NCI-H2107 treated with DMSO at 0.1 percent for 48 hours (cell line): ENCODE measurements at regions not wholly inside any gene's neighbourhood (a gene's known extent, or its start where the extent isn't known, plus 50 kb on each side); places are given as distances from the start of the nearest gene placed in this dataset.

ENCODE experiments used
- DNase-seq: peaks from one replicate; lab custom pipeline; 2025; ENCODE audit not compliant: unreplicated experiment; lab: John Stamatoyannopoulos, UW

DNA sequence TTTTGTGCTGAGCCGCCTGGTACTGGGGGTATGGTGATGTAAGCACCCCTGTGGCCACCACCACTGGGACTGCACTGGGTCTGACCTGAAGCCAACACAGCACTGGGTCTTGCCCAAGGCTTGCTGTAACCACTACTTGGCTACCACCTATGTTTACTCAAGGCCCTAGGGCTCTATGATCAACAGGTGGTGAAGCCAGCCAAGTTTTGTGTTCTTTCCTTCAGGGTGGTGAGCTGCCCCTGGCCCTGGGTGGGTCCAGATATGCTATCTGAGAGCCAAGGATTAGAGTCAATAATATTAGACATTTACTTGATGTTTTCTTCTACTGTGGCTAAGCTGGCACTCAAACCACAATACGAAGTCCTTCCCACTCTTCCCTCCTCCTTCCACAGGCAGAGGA lies 55.1 kb upstream of the PAGE4 start:
- DNase-seq: no peak

DNA sequence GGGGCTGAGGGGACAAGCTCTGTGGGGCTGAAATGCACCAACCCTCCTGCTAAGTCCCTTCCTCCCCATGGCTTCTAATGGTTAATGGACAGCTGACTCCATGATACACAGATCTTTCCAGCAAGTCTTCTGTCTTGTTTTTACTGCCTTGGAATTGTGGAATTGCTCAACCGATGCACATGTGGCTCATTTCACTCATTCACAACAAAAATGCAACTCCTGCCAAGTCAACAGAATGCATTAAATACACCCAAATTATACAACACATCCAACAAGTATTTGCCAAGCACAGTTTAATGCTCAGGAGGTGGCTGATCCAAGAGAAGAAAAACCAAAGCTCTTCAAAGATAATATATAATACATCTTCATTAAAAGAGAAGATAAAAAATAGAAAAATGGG lies 61.9 kb upstream of the PAGE4 start:
- no peak for DNase-seq

DNA sequence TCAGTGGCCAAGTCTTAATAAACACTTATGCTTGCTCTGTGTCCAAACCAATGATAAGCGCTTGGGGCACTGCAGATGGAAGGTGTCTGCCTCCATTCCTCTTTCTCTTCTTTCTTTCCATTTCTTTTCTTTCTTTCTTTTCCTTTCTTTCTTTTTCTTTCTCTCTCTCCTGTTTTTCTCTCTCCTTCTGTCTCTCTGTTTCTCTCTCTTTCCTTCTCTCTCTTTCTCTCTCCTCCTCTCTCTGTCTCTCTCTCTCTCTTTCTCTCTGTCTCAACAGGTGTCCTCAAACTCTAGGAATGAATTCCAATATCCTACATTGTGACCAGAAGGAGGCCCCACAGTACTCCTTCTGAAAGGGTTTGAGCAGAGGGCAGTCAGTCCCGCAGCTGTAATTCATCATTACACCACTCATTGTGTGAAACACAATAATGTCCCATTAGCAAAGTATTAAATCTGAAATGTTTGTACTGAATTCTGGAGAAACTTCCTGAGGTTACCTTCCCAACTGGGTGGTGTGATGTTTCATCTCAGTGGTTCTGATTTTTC lies 66.5 kb upstream of the PAGE1 start:
- no peak for DNase-seq

DNA sequence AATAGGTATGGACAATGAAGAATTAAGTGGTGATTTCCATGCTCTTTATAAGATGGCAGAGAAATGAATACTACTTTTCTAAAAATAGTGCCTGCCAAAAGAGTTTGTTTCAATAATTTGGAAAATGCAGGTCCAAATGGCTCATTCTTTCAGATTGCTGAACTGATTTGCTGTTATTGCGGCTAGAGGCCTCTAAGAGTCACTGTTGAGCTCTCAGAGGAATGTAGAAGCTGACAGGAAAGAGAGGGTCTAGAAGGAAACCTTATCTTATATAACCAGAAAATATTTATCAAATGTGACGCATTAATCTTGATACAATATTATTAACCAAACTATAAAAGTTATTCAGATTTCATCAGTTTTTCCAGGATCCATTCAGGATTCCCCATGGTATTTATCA lies 65.7 kb upstream of the PAGE1 start:
- peak; percentile 18 for DNase-seq

DNA sequence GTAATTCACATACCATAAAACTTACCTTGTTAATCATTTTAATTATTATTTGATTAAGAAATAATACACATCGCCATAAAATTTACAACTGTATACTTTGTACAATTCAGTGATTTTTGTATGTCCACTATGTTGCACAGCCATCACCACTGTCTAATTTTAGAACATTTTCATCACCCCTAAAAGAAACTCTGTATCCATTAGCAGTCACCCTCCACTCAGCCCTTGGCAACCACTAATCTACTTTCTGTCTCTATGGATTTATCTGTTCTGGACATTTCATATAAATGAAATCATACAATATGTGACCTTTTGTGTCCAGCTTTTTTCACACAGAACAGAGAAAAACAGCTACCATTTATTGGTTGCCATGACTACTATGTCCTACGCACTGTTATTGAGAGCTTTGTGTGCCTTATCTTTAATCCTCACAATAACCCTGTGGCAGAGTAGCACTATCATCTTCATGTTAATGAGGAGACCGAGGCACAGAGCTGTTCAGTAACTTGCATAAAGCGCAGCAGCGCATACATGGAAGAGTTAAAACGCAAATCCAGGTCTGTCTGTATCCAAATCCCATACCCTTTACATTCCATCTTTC lies 64.6 kb upstream of the PAGE1 start:
- DNase-seq: no peak

DNA sequence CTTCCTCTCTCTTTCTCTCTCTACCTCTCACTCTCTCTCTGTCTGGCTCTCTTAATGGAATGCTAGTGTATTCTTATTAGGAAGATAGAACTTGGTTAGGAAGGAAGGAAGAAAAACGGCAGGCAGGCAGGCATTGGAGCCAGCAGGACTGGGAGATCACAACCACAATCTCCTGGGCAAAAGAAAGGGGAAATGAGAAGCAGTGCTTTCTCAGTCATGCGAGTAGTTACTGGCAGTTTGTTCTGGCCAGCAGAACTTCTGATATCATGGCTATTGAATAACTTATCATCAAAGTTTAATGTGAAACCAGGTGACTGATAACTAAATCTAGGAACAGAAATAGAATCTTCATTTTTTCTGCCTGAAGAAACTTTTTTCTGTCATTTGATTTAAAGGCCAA lies 60.9 kb upstream of the PAGE1 start:
- DNase-seq: no peak

DNA sequence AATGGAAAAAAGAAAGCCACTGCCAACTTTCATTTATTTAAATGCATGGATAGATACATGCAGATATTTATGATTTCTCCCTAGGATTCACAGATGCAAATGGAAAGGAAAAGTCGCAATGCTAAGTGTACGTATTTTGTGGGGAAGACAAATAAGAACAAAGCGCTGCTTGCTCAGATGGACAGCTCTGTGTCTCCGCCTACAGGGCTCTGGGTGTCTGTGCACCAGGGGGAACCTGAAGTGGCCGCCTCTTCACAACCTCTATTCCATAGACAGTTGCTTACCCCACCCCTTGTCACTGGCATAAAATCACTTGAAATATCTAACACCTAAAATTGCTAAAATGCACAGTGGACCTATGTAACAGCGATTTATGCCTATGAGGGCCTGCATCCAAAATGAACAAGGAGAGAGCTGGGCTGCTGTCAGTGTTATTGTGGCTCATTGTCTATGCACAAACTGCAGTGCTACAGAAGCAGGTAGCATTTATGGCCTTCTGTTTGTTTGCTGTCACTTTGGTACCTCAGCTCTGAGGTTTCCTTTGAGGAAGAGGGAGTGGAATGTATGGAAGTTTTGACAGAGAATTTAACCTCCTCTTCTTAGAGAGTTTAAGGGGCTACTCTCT lies 58.6 kb upstream of the PAGE1 start:
- no peak for DNase-seq

DNA sequence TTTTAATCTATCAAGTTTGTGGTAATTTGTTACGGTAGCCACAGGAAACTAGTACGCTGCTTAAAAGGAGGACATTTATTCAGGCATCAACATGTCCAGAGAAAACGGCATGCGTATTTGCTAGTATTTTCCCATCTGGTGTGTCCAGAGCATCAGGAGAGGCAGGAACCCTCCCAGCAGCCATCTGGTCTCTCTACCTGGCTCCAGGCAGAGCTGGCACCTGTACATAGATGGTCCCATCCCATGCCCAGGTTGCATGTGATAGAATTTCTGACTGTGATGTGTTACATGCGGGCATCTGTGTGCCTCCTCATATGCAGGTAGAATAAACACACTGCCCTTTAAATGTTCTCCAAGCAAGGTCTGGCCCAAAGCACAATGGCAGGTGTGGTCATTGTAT lies 57.9 kb upstream of the PAGE1 start:
- no peak for DNase-seq

DNA sequence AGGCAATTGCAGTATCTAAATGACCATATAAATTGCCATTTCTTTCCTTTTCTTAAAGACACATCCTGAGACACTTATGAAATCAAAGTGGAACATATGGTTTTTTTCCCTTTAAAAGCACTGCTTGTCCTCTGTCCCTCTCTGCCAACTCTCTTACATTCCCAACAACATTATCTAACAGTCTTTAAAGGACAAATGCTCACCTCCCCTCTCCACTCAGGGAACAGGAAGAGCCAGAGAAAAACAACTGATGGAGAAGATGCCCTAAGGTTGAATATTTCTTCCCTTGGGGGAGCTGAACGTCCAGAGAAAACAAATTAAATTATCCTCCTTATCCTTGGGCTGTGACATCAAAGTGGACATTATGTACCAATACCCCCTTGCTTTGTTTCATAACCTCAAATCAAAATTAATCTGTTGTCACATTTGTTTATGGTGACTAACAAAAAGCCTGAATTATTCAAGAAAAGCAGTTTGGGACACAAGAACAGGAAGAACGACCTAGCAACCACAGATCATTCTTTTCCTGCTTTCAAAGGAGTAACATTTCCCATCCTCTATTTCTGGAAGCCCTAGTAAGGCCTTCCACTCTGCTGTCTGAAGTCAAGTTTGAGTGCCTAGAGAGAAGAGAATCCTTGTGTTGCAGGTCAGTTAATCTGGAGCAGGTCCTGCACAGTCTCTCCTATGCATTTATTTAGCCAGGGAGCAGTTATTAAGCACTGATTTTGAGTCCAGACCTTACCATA lies 52.6 kb upstream of the PAGE1 start:
- no peak for DNase-seq

DNA sequence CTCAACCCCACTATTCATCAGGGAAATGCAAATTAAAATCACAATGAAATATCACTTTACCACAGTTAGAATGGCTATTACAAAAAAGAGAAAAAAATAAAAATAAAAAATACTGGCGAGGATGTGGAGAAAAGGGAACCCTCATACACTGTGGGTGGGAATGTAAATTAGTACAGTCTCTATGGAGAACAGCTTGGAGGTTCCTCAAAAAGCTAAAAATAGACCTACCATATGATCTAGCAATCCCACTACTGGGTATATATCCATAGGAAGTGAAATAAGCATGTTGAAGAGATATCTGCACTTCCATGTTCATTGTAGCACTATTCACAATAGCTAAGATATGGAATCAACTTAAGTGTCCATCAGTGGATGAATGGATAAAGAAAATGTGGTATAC lies 50.5 kb upstream of the PAGE1 start:
- no peak for DNase-seq
